Cardiac fibroblast (primary cell): ENCODE measurements at regions not wholly inside any gene's neighbourhood (a gene's known extent, or its start where the extent isn't known, plus 50 kb on each side); places are given as distances from the start of the nearest gene placed in this dataset.

Experiments used
- DNase-seq, 2 donors: peaks; one replicate each; pipeline versions ENCODE4 v3.0.0 to v3.0.0-alpha.2; 2010; ENCODE audit warnings: low read depth in 2 of 2
- H3K4me3 ChIP-seq, 2 donors: replicated peaks in 1 of 2; 1 replicate in 1 of 2; 2 replicates in 1 of 2; pipeline ENCODE4 v1.5.1; 2011; ENCODE audit warnings: low read depth in 2 of 2, low read length in 2 of 2, mild to moderate bottlenecking in 2 of 2, moderate library complexity in 1 of 2
- TF ChIP-seq, protein P1 (sequence below): IDR thresholded peaks from one replicate; pipeline ENCODE4 v1.5.1; 2011; ENCODE audit warnings: low read depth, mild to moderate bottlenecking, low read length, inconsistent platforms

GRCh38 chr6:95387845-95388244 is 189.5 kb upstream of the MANEA start:
- DNase-seq: no peak
- H3K4me3 ChIP-seq: no peak overlapping the region
- TF ChIP-seq, protein P1, sequence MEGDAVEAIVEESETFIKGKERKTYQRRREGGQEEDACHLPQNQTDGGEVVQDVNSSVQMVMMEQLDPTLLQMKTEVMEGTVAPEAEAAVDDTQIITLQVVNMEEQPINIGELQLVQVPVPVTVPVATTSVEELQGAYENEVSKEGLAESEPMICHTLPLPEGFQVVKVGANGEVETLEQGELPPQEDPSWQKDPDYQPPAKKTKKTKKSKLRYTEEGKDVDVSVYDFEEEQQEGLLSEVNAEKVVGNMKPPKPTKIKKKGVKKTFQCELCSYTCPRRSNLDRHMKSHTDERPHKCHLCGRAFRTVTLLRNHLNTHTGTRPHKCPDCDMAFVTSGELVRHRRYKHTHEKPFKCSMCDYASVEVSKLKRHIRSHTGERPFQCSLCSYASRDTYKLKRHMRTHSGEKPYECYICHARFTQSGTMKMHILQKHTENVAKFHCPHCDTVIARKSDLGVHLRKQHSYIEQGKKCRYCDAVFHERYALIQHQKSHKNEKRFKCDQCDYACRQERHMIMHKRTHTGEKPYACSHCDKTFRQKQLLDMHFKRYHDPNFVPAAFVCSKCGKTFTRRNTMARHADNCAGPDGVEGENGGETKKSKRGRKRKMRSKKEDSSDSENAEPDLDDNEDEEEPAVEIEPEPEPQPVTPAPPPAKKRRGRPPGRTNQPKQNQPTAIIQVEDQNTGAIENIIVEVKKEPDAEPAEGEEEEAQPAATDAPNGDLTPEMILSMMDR: no peak

DNA sequence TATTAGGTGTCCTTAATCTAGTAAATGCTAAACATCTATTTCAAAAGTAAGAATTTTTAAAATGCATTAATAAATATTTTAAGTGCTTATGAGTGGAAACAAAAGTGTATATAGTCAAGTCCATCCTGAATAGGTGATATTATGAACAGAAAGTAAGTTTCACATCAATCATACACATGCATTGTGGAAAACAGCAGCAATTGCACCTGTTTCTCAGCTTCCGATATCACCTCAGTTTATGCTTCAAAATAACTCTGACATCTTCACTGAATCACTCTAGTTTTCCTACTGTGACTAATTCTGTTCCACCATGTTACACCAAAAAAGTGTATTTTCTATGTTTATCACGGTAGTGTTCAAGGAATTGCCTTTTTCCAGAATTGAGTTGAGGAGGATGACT is 172.6 kb upstream of the MANEA start:
- no peak for DNase-seq
- TF ChIP-seq, protein P1: no peak
- no peak overlapping the region for H3K4me3 ChIP-seq

DNA sequence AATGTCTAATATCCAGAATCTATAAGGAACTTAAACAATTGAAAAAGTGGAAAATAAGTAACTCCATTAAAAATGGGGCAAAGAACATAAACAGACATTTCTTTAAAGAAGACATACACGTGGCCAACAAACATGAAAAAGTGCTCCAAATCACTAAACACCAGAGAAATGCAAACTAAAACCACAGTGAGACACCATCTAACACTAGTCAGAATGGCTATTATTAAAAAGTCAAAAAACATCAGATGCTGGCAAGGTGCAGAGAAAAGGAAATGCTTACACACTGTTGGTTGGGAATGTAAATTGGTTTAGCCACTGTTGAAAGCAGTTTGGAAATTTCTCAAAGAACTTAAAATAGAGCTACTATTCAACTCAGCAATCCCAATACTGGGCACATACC is 169.2 kb upstream of the MANEA start:
- no peak for DNase-seq

GRCh38 chr6:95410168-95410567 is 167.2 kb upstream of the MANEA start:
- DNase-seq: no peak
- TF ChIP-seq, protein P1: no peak
- H3K4me3 ChIP-seq: no peak overlapping the region

More for the DNA sequence above, 169.2 kb upstream of the MANEA start:
- H3K4me3 ChIP-seq: no peak overlapping the region
- TF ChIP-seq, protein P1: no peak

GRCh38 chr6:95413789-95414188 is 163.5 kb upstream of the MANEA start:
- TF ChIP-seq, protein P1: no peak
- DNase-seq: no peak
- H3K4me3 ChIP-seq: no peak overlapping the region

DNA sequence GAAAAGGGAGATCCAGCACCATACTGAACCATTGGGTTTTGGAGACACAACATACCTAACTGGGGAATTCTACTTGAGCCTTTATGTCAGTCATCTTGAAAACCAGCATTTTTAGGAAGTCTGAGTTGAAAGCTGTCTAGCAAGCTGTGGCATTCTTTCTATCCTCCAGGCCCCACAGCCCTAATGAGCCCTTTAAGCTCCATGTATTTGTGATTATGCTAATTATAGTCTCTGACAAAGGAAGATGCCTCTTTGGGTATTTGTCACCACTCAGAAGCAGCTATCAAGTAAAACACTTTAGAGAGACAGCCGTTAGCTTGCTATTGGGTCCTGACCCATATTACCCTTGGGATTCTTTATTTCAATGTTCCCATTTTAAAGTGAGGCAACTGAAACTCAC is 159.5 kb upstream of the MANEA start:
- TF ChIP-seq, protein P1: no peak
- DNase-seq: no peak

DNA sequence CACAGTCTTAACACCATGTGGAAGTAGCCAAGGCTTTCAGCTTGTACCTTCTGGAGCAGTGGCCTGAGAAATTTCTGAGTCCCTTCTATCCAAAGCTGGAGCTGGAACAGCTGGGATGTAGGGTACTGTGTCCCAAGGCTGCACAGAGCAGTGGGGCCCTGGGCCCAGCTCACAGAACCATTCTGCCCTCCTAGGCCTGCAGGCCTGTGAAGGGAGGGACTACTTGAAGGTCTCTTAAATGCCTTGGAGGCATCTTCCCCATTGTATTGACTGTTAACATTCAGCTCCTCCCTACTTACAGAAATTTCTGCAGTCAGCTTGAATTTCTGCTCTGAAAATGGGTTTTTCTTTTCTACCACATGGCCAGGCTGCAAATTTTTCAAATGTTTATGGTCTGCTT is 156.5 kb upstream of the MANEA start:
- no peak for DNase-seq
- TF ChIP-seq, protein P1: no peak
- no peak overlapping the region for H3K4me3 ChIP-seq

More for the DNA sequence above, 159.5 kb upstream of the MANEA start:
- H3K4me3 ChIP-seq: no peak overlapping the region
